Neural cell (in vitro differentiated cells): ENCODE measurements at regions not wholly inside any gene's neighbourhood (a gene's known extent, or its start where the extent isn't known, plus 50 kb on each side); places are given as distances from the start of the nearest gene placed in this dataset.

Experiments
- CTCF ChIP-seq: fragments of 450-650 bp; IDR thresholded peaks from 2 replicates; pipeline ENCODE4 v1.5.1; 2014; ENCODE audit warnings: antibody characterized with exemption, mild to moderate bottlenecking, moderate library complexity; ENCODE audit not compliant: poor library complexity, severe bottlenecking
- EP300 ChIP-seq: fragments of 450-650 bp; conservative IDR thresholded peaks from 2 replicates; pipeline ENCODE4 v1.6.1; 2014; ENCODE audit warnings: antibody characterized with exemption, mild to moderate bottlenecking, moderate library complexity; ENCODE audit not compliant: poor library complexity, severe bottlenecking
- EZH2 ChIP-seq: fragments of 200-600, 300-800 bp; shearing (Covaris generic), sonication (generic); IDR thresholded peaks from 2 replicates; pipeline ENCODE4 v1.6.1; 2014; ENCODE audit warnings: antibody characterized with exemption, low read length, borderline replicate concordance, mild to moderate bottlenecking; ENCODE audit not compliant: insufficient read depth, poor library complexity, severe bottlenecking
- MXI1 ChIP-seq: fragments of 450-650 bp; conservative IDR thresholded peaks from 2 replicates; pipeline ENCODE4 v1.6.1; 2014; ENCODE audit warnings: antibody characterized with exemption, mild to moderate bottlenecking; ENCODE audit not compliant: poor library complexity, severe bottlenecking
- POLR2AphosphoS5 ChIP-seq: IDR thresholded peaks from 2 replicates; pipeline ENCODE4 v1.6.1; 2012
- RAD21 ChIP-seq: fragments of 450-650 bp; conservative IDR thresholded peaks from 2 replicates; pipeline ENCODE4 v1.6.1; 2014; ENCODE audit warnings: antibody characterized with exemption, mild to moderate bottlenecking, moderate library complexity
- REST ChIP-seq: IDR thresholded peaks from 2 replicates; pipeline ENCODE4 v1.6.1; 2012; ENCODE audit warnings: borderline replicate concordance
- SMC3 ChIP-seq: fragments of 450-650 bp; conservative IDR thresholded peaks from 2 replicates; pipeline ENCODE4 v1.6.1; 2014; ENCODE audit warnings: antibody characterized with exemption, mild to moderate bottlenecking, moderate library complexity; ENCODE audit not compliant: poor library complexity
- TAF1 ChIP-seq: IDR thresholded peaks from 2 replicates; pipeline ENCODE4 v1.6.1; 2012; ENCODE audit warnings: low read depth

DNA sequence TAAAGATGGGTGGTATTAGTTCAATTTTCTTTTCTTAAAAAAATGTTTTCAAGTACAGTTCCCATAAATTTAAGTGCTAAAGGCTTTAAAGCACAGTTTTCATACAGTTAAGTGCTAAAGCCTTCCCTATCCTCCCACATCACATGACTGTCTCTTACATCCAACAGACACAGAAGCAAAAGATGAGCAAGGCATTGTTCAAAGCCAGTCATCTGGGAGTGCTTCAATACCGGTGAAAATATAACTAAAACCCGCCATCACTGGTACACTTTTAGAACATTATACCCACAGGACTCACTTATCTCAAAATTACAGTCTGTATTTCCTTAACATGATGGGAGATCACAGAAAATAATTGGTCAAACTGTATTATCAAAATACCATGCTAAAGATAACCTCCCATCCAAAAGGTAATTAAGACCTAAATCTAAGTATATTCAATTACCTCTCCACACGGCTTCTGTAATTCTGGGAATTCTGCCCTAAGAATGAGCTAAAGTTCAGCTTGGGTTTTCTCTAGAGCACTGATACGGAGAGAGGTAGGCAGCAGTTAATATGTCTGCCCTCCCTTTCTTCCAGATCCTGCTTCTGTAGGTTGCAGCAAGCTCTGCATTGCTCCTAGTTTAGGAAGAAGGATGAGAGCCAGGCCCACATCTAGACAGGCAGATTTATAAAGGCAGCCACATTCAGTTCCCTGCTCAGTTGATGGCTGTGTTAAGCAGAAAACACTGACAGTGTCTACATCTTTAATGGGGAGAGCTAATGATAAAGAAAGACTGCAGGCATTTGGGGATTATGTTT lies 474.8 kb upstream of the PFKP start:
- TF ChIP-seq CTCF = no peak
- TF ChIP-seq RAD21 = no peak
- no peak for TF ChIP-seq POLR2AphosphoS5
- no peak for TF ChIP-seq REST
- no peak for TF ChIP-seq EP300
- TF ChIP-seq TAF1 = no peak
- TF ChIP-seq EZH2 = no peak
- no peak for TF ChIP-seq SMC3
- TF ChIP-seq MXI1 = no peak
